NB4 (cell line): ENCODE measurements at regions not wholly inside any gene's neighbourhood (a gene's known extent, or its start where the extent isn't known, plus 50 kb on each side); places are given as distances from the start of the nearest gene placed in this dataset.

Experiments
- MYC ChIP-seq: IDR thresholded peaks from 2 replicates; pipeline ENCODE4 v1.6.1; 2011; ENCODE audit warnings: low read depth, low read length
- POLR2A ChIP-seq: IDR thresholded peaks from 2 replicates; pipeline ENCODE4 v1.6.1; 2011; ENCODE audit warnings: mild to moderate bottlenecking; ENCODE audit not compliant: insufficient read length; ENCODE audit errors: extremely low read depth

GRCh38 chr4:127082986-127083385, 549.8 kb upstream of the INTU start:
- TF ChIP-seq POLR2A (no peak), MYC (no peak)
